T-helper 2 cell treated with Interferon-gamma antibody and Interleukin-4, amounts not matched to agents 5 μg/mL and 100 μg/mL, for 36 hours (primary cell): ENCODE measurements at regions not wholly inside any gene's neighbourhood (a gene's known extent, or its start where the extent isn't known, plus 50 kb on each side); places are given as distances from the start of the nearest gene placed in this dataset.

ENCODE experiments used
- DNase-seq: peaks from one replicate; pipeline ENCODE4 v3.0.0; 2021; ENCODE audit warnings: low spot score
- H3K27ac Mint-ChIP-seq: one replicate; pipeline ENCODE4 v1.8.0; 2021; ENCODE audit warnings: mild to moderate bottlenecking, mixed read lengths
- H3K27me3 Mint-ChIP-seq: one replicate; pipeline ENCODE4 v1.8.0; 2021; ENCODE audit warnings: low read depth, mixed read lengths
- H3K36me3 Mint-ChIP-seq: one replicate; pipeline ENCODE4 v1.8.0; 2021; ENCODE audit warnings: low read depth, mixed read lengths
- H3K4me1 Mint-ChIP-seq: one replicate; pipeline ENCODE4 v1.8.0; 2021; ENCODE audit warnings: low read depth, mixed read lengths
- H3K4me3 Mint-ChIP-seq: one replicate; pipeline ENCODE4 v1.8.0; 2022; ENCODE audit warnings: mild to moderate bottlenecking, moderate library complexity, mixed read lengths
- H3K9me3 Mint-ChIP-seq: one replicate; pipeline ENCODE4 v1.8.0; 2021; ENCODE audit warnings: mixed read lengths

DNA sequence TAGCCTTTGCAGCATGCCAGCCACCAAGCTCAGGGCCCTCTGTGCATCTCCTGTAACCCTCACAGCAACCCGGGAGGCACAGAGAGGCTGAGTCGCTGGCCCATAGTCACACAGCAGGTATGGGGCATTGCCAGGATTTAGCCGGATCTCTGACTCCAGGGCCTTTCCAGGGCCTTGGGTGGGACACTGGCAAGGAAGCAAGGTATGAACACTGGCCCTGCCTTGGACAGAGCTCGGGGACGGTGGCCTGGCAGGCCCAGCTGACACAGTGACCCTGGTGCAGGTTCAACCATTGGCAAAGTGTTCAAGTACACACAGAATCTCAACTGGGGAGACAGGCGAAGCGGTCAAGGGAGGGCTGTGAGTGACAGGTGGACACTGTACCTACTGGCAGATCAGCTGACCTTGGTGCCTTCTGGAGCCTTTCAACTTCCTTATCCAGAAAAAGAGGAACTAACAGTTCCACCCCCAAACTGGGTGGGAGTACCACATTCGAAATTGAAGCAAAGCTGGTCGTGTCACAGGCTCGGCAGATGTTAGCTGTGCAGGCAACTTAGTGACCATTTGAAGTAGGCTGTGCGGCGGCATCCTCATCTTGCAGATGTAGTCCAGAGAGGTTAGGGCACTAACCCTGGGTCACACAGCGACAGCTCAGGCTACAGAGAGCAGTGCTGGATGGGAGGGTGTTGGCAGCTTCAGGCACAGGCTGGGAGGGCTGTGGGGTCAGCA lies 287.4 kb downstream of the SEC14L1 start:
- Mint-ChIP-seq H3K36me3 (peaks cover 21% of the 10 kb centered on the region), H3K27me3 (no peaks in the 10 kb centered on the region), H3K9me3 (no peaks in the 10 kb centered on the region), H3K4me3 (peak overlapping the region; percentile 7), H3K27ac (peak overlapping the region; percentile 56), H3K4me1 (peaks cover 52% of the 10 kb centered on the region)
- no peak for DNase-seq

DNA sequence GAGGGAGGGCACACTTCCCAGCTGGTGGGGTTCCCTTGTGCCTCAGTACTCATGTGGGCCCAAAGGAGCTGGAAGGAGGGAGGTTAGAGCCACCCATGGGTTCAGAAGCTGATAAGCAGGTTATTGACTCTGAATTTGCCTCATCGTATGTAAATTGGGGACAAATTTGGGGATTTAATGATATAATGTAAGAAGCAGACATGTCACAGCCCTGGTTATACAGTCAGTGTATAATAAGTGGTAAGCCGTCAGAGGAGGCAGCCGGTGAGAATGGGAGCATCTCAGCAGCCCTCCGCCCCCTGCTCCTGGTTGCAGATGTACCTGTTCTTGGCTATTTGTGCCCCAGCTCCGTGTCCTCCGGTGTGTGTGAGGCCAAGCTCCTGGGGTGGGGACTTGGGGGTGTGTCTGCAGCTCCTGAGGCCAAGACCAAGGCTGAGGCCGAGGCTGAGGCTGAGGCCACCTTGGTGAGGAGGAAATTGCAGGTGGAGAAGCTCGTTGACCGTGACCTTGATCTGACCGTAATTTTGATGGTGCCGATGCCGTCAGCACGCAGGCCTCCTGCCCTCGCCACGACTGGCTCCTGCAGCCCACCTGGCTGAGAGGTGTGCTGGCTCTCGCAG lies 288.1 kb downstream of the SEC14L1 start:
- H3K27ac Mint-ChIP-seq, result peak overlapping the region; percentile 63
- no peaks in the 10 kb centered on the region for H3K27me3 Mint-ChIP-seq
- H3K36me3 Mint-ChIP-seq, result peaks cover 21% of the 10 kb centered on the region
- H3K4me1 Mint-ChIP-seq, result peaks cover 53% of the 10 kb centered on the region
- DNase-seq, result no peak
- no peaks in the 10 kb centered on the region for H3K9me3 Mint-ChIP-seq
- H3K4me3 Mint-ChIP-seq, result no peak overlapping the region

DNA sequence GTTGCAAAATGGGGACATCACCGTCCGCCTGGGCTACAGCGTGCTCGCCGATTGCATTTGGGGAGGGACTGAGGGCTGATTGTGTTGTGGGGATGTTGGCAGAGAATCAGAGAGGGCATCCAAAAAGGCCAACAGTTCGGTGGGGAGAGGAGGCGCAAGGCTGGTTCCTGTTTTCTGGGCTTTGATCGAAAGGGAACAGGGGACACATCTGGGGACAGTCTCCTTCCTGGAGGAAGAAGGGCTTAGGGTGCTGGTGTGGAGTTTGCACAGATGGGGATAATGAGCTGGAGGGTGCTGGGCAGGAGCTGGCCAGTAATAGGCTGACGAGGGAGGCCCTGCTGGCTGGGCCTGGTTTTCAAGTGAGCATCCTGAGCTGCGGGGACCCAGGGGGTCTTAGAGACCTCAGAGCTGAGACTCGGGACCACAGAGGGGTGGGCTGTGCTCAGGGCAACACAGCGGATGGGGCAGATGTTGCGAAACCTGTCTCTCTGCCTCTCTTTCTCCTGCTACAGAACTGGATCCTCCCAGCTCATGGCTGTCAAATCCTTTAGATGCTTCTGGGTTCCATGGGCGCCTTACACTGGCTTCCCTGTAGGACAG lies 288.7 kb downstream of the SEC14L1 start:
- H3K27ac Mint-ChIP-seq, result peak overlapping the region; percentile 63
- no peak overlapping the region for H3K4me3 Mint-ChIP-seq
- peaks cover 59% of the 10 kb centered on the region for H3K4me1 Mint-ChIP-seq
- peaks cover 23% of the 10 kb centered on the region for H3K36me3 Mint-ChIP-seq
- no peaks in the 10 kb centered on the region for H3K9me3 Mint-ChIP-seq
- no peak for DNase-seq
- no peaks in the 10 kb centered on the region for H3K27me3 Mint-ChIP-seq

DNA sequence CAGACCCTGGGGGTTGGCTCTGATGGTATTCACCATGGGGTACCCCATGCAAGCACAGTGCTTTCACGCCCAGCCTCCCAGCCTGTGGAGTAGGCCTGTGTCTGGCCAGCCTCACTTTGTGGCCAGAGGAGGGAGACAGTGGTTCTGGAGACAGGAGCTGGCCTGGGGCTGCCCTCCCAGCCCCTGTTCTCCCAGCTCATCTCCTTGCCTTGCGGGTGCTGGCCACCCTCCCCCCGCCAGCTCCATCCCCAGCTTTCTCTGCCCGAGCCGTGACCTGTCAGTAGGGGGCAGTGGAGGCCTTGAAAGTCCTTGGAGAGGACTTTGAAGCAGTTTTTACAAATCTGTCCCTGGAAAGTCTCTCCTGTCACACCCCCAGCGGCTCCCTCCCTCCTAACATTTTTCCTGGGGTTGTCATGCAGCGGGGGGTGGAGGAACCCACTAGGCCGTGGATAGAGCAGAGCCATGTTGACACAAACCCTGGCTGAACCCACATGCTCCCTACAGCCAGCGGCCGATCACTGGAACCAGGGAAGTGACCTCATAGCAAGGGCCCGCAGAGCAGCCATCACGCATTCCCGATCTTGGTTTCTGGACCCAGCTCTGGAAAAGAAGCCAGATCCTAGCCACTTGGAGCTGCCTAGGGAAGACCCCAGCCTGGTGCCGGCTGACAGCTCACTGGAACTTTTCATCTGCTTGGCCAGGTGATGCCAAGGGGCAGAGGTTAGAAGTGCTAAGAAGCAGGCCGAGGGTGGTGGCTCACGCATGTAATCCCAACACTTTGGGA lies 289.4 kb downstream of the SEC14L1 start:
- Mint-ChIP-seq H3K9me3 (no peaks in the 10 kb centered on the region), H3K4me3 (no peak overlapping the region), H3K4me1 (peaks cover 64% of the 10 kb centered on the region), H3K27me3 (no peaks in the 10 kb centered on the region), H3K36me3 (peaks cover 28% of the 10 kb centered on the region), H3K27ac (peak overlapping the region; percentile 41)
- peak; percentile 63 for DNase-seq

DNA sequence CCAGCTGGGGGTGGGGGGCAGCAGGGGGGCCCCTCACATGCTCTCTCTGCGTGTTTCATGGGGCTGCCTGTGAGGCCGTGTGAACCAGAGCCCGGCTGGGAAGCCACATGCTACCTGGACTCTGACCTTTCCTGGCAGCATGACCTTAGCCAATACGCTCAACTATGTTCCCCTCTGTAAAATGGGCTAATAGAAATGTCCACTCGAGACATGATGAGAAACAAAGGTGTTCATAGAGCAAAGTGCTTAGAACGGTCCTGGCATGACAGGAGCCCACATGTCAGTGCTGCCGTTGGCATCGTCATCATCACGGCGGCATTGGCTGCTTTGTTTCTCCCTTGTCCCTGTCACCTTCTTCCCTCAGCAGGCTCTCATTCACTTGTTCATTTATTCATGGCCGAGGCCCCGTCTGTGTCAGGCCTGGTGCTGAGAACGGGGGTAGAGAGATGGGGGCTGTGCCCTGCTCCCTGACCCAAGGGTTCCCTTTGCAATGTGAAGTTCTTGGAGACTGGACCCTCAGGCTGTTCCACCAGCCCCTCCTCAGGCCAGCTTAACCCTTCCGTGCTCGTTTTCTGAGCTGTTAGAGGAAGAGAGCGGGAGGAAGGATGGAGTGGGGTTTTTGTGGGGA lies 291.4 kb downstream of the SEC14L1 start:
- peaks cover 30% of the 10 kb centered on the region for H3K36me3 Mint-ChIP-seq
- H3K4me3 Mint-ChIP-seq, result peak overlapping the region; percentile 24
- H3K4me1 Mint-ChIP-seq, result peaks cover 70% of the 10 kb centered on the region
- no peaks in the 10 kb centered on the region for H3K27me3 Mint-ChIP-seq
- H3K9me3 Mint-ChIP-seq, result no peaks in the 10 kb centered on the region
- peak overlapping the region; percentile 26 for H3K27ac Mint-ChIP-seq
- DNase-seq, result no peak

DNA sequence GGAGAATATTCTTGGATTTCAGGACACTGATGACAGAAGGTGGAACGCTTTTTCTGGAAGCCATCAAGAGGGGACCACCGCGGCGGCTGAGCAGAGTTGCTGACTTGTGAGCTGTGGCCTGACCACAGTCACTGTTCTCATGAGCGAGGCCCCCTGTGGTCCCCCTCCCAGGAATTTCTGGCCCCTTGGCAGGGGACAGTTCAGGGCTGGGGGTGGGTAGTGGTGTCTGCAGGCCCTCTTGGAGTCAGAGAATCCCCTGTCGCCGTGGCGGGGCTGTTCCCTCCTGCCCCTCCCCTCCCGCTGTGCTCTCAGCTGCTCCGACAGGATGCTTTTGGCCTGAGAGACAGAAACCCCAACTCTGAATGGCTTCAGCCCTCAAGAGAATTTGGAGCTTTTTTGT lies 292.0 kb downstream of the SEC14L1 start:
- Mint-ChIP-seq H3K4me1 (peaks cover 75% of the 10 kb centered on the region), H3K9me3 (no peaks in the 10 kb centered on the region), H3K4me3 (peak overlapping the region; percentile 24), H3K27ac (peak overlapping the region; percentile 26), H3K27me3 (no peaks in the 10 kb centered on the region), H3K36me3 (peaks cover 32% of the 10 kb centered on the region)
- DNase-seq, result no peak

DNA sequence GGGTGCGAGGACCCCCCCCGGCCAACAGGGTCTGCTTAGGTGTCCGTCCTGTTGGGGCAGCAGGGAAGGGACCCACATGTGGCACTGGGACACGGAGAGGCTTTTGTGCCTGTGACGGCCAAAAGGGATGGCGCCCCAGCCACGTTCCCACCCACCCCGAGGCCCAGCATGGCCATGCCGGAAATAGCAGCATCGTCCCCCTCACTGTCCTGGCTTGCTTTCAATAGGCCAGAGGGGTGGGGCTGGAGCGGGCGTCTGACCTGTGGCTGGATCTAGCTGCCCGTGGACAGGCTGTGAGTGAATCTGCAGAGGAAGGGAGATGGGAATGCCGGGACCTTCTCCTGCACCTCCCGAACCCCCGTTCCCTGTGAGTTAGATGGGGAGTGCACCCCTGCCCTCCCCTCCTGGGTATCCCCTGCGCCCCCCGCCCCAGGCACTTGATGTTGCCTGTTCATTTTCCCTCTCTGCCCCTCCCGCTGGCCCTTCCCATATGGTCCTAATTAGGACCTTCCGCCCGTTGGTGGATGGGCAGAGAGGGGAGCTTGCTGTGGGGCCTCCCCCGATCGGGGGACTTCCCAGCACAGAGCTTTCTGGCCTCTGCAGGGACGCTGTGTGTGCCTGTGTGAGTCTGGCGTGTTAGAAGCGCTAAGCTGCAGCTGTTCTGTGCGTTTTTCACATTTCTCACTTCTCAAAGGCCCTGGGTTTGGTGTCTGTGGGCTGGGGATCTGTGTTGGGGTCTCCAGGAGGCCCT lies 292.8 kb downstream of the SEC14L1 start:
- Mint-ChIP-seq H3K36me3 (peaks cover 32% of the 10 kb centered on the region), H3K4me3 (peak overlapping the region; percentile 55), H3K9me3 (no peaks in the 10 kb centered on the region), H3K27ac (peak overlapping the region; percentile 68), H3K27me3 (no peaks in the 10 kb centered on the region), H3K4me1 (peaks cover 74% of the 10 kb centered on the region)
- DNase-seq, result no peak

DNA sequence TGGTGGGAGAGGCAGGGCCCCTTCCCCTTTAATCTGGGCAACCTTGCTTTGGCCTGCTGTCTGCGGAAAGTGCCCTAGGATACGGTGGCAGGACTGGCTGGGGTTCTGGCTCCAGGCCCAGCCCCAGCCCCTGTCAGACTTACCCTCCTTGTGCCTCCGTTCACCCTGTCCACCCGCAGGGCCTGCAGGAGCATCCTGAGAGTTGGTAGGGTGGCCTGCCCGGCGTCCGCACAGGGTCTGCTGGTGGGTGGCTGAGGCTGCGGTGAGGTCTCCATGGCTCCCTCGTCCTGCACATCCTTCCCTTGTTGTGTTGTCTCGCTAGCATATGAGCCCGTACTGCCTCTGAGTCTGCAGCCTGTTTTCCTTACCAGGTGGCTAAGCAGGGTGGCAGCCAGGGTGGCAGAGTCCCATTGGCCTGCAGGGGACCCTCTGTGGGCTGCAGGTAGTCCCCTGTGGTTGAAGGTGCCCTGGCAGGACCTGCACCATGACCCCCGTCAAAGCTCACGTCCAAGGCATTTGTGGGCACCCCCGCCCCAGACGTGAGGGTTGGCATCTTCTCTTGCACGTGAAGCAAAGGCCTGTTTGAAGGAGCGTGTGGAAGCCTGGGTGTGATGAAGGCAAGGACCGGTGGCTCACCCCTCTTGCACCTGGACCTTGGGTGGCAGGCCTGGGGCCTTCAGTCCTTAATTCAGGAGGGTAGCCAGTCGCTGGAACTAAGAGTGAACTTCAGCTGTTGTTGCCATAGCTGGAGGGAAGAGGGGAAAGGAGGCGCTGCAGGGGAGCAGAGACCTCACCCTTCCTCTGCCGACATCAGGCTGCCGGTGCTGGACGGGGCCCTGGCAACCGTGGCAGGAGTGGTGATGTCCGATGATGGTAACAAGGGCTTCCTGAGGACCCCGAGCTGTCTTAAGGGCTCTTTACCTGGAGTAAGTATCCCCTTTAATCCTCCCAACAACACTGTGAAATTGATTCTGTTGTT lies 293.7 kb downstream of the SEC14L1 start:
- H3K27me3 Mint-ChIP-seq, result no peaks in the 10 kb centered on the region
- no peak for DNase-seq
- H3K27ac Mint-ChIP-seq, result peak overlapping the region; percentile 68
- H3K9me3 Mint-ChIP-seq, result no peaks in the 10 kb centered on the region
- H3K36me3 Mint-ChIP-seq, result peaks cover 37% of the 10 kb centered on the region
- peaks cover 73% of the 10 kb centered on the region for H3K4me1 Mint-ChIP-seq
- peak overlapping the region; percentile 55 for H3K4me3 Mint-ChIP-seq

DNA sequence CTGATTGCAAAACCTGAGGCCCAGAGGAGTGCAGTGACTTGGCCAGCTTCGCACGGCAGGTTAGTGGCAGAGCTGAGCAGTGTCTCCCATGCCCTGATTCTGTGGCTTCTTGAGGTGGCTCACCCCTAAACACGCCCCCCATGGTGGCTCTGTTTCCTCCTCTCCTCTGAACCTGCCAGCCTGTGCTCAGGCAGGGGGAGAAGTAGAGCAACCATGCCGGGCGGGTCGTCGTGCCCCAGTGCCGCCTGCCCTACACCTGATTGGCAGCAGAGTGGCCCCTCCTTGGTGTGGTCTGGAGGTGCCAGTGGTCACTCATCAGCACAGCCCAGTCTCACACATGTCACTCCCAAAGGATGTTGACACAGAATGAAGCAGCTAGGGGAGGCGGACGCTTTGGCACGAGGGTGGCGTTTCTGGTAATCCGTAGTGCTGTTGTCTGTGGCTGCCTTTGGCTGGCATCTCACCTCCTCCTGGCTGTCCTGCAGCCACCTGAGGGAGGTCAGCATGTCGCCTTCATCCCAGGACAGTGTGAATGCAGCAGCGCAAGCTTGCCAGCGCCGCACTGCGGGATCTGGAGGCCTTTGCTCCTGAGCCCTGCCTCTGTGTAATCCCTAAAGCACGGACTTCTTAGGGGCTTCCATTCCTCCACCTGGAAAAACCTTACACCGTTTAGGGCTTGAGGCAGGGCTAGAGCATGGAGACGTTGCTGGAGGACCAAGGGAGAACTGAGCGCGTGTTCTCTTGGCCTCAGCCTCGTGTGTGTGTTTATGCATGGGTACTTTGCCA lies 294.7 kb downstream of the SEC14L1 start:
- H3K4me3 Mint-ChIP-seq, result peak overlapping the region; percentile 55

DNA sequence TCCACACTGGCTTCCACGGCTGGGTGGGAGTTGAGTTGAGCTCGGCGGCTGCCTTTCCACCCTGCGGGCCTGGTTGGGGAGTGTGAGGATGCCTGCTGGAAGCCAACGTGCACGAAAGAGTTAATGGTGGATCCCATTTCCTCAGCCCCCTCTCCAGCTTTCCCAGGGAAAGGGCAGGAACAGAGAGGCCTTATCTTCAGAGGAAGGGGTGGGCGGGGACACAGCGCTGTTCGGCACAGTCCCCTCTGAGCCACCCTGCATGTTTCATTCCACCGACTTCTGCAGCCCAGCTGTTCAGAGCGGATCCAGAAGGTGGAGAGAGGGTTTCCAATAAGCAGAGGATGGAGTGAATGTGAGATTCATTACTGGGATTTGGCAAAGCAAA lies 295.3 kb downstream of the SEC14L1 start:
- no peak for DNase-seq
- no peaks in the 10 kb centered on the region for H3K9me3 Mint-ChIP-seq
- peaks cover 38% of the 10 kb centered on the region for H3K36me3 Mint-ChIP-seq
- H3K4me1 Mint-ChIP-seq, result peaks cover 78% of the 10 kb centered on the region
- H3K27ac Mint-ChIP-seq, result peak overlapping the region; percentile 60
- peak overlapping the region; percentile 34 for H3K4me3 Mint-ChIP-seq
- H3K27me3 Mint-ChIP-seq, result no peaks in the 10 kb centered on the region

More for the DNA sequence above, 294.7 kb downstream of the SEC14L1 start:
- Mint-ChIP-seq H3K27ac (peak overlapping the region; percentile 60), H3K36me3 (peaks cover 38% of the 10 kb centered on the region), H3K27me3 (no peaks in the 10 kb centered on the region), H3K9me3 (no peaks in the 10 kb centered on the region), H3K4me1 (peaks cover 73% of the 10 kb centered on the region)
- DNase-seq, result no peak

DNA sequence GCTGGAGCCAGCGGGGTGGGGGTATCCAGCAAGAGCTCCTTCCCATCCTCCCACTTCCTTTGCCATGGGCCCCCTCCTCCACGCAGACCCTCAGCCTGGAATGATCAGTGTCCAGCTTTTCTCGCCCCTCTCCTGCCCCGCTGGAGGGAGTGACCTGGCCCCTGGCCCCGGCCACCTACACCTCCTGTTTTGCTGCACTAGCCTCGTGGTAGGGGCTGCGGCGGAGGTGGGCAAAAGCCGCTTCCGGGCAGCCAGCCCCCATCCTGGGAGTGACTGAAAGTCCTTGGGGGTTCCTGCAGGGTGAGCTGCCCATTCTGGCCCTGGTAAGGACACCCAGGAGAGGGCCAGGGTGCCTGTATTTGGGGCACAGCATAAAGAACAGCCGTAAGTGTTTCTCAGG lies 295.7 kb downstream of the SEC14L1 start:
- Mint-ChIP-seq H3K4me3 (no peak overlapping the region), H3K4me1 (peaks cover 79% of the 10 kb centered on the region), H3K27me3 (no peaks in the 10 kb centered on the region), H3K9me3 (no peaks in the 10 kb centered on the region), H3K36me3 (peaks cover 36% of the 10 kb centered on the region), H3K27ac (peak overlapping the region; percentile 60)
- DNase-seq, result no peak

DNA sequence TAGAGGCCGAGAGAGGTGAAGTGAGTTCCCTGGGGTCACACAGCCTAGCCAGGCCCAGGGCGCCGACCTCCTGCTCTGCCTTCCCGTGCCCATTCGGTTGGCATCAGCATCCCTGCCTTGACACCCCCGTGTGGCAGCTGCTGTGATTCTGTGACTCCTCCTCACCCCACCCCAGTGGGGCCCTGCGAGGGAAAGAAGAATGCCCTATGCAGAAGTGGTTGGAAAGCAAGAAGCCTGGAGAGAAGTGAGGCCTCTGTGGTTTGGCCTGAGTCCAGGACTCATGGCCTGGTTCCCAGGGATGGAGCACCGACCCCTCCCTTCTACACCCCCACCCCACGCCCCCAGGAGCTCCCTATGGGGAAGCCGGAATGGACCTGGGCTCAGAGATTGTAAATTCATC lies 296.2 kb downstream of the SEC14L1 start:
- peak overlapping the region; percentile 17 for H3K27ac Mint-ChIP-seq
- DNase-seq, result no peak
- H3K4me1 Mint-ChIP-seq, result peaks cover 81% of the 10 kb centered on the region
- H3K36me3 Mint-ChIP-seq, result peaks cover 37% of the 10 kb centered on the region
- no peak overlapping the region for H3K4me3 Mint-ChIP-seq
- H3K27me3 Mint-ChIP-seq, result no peaks in the 10 kb centered on the region
- H3K9me3 Mint-ChIP-seq, result no peaks in the 10 kb centered on the region
